ENCODE measurements at regions not wholly inside any gene's neighbourhood (a gene's known extent, or its start where the extent isn't known, plus 50 kb on each side); places are given as distances from the start of the nearest gene placed in this dataset.

- Histone ChIP-seq H3K27me3 (ENCODE audit: control insufficient read depth in 1 of 2, insufficient read depth in 1 of 2, low read length in 2 of 2) (no peaks in the 10 kb centered on the region), H4K8ac (ENCODE audit: low read length) (no peak overlapping the region), H4K91ac (ENCODE audit: low read length) (peak overlapping the region; percentile 34), H3K4me2 (ENCODE audit: low read length, poor library complexity, severe bottlenecking) (no peak overlapping the region), H3K4ac (ENCODE audit: low read depth in 1 of 2, low read length in 2 of 2) (no peak overlapping the region), H3K27ac (ENCODE audit: low read length, poor library complexity, severe bottlenecking) (no peak overlapping the region), H3K4me3 (ENCODE audit: insufficient read depth in 1 of 2, low read depth in 1 of 2, low read length in 2 of 2) (no peak overlapping the region), H3K36me3 (ENCODE audit: control insufficient read depth in 1 of 2, insufficient read depth in 2 of 2, low read depth in 1 of 2, low read length in 2 of 2) (no peaks in the 10 kb centered on the region), H3K79me1 (replicated peaks; ENCODE audit: low read length, poor library complexity, severe bottlenecking) (no peaks in the 10 kb centered on the region), H3K23ac (ENCODE audit: low read length in 2 of 2) (no peak overlapping the region), H3K18ac (ENCODE audit: low read depth in 1 of 2, low read length in 2 of 2) (no peak overlapping the region), H3K9me3 (ENCODE audit: control insufficient read depth, low read length) (peaks cover 32% of the 10 kb centered on the region), H2AFZ (ENCODE audit: low read depth, low read length) (no peak overlapping the region), H3K14ac (ENCODE audit: low read length in 2 of 2) (no peak overlapping the region), H3K4me1 (ENCODE audit: control insufficient read depth, insufficient read depth, low read depth, low read length) (no peaks in the 10 kb centered on the region), H2BK5ac (ENCODE audit: low read depth, low read length, poor library complexity, severe bottlenecking) (no peak overlapping the region), H2BK120ac (ENCODE audit: low read depth, low read length) (no peak overlapping the region), H2AK5ac (ENCODE audit: low read length, severe bottlenecking) (no peak overlapping the region), H3K9ac (ENCODE audit: low read length) (no peak overlapping the region), H2BK12ac (ENCODE audit: low read length in 2 of 2) (no peak overlapping the region), H2BK15ac (ENCODE audit: low read depth, poor library complexity, severe bottlenecking) (no peak overlapping the region)
- DNase-seq = no peak
- 31% methylated on average over 2 of the region's 2 CpGs for WGBS
These were observed 105.4 kb upstream of the SPRED1 start for GRCh38 chr15:38147246-38147645.

GRCh38 chr15:38148471-38148870 is 104.2 kb upstream of the SPRED1 start:
- no peak overlapping the region for H3K4me2 ChIP-seq (ENCODE audit: low read length, poor library complexity, severe bottlenecking)
- H2BK15ac ChIP-seq (ENCODE audit: low read depth, poor library complexity, severe bottlenecking) = no peak overlapping the region
- H2BK120ac ChIP-seq (ENCODE audit: low read depth, low read length) = no peak overlapping the region
- no peak overlapping the region for H3K18ac ChIP-seq (ENCODE audit: low read depth in 1 of 2, low read length in 2 of 2)
- no peak overlapping the region for H2AFZ ChIP-seq (ENCODE audit: low read depth, low read length)
- no peak overlapping the region for H2AK5ac ChIP-seq (ENCODE audit: low read length, severe bottlenecking)
- no peak overlapping the region for H4K91ac ChIP-seq (ENCODE audit: low read length)
- no peak overlapping the region for H3K4me3 ChIP-seq (ENCODE audit: insufficient read depth in 1 of 2, low read depth in 1 of 2, low read length in 2 of 2)
- WGBS = 60% methylated on average over 1 of the region's 2 CpGs
- DNase-seq = peak; percentile 22
- peaks cover 41% of the 10 kb centered on the region for H3K9me3 ChIP-seq (ENCODE audit: control insufficient read depth, low read length)
- H2BK12ac ChIP-seq (ENCODE audit: low read length in 2 of 2) = no peak overlapping the region
- H3K79me1 ChIP-seq (replicated peaks; ENCODE audit: low read length, poor library complexity, severe bottlenecking) = no peaks in the 10 kb centered on the region
- H3K27me3 ChIP-seq (ENCODE audit: control insufficient read depth in 1 of 2, insufficient read depth in 1 of 2, low read length in 2 of 2) = no peaks in the 10 kb centered on the region
- no peaks in the 10 kb centered on the region for H3K4me1 ChIP-seq (ENCODE audit: control insufficient read depth, insufficient read depth, low read depth, low read length)
- H3K14ac ChIP-seq (ENCODE audit: low read length in 2 of 2) = no peak overlapping the region
- no peak overlapping the region for H3K27ac ChIP-seq (ENCODE audit: low read length, poor library complexity, severe bottlenecking)
- H3K4ac ChIP-seq (ENCODE audit: low read depth in 1 of 2, low read length in 2 of 2) = no peak overlapping the region
- H3K23ac ChIP-seq (ENCODE audit: low read length in 2 of 2) = no peak overlapping the region
- no peak overlapping the region for H3K9ac ChIP-seq (ENCODE audit: low read length)
- no peak overlapping the region for H2BK5ac ChIP-seq (ENCODE audit: low read depth, low read length, poor library complexity, severe bottlenecking)
- H4K8ac ChIP-seq (ENCODE audit: low read length) = no peak overlapping the region
- H3K36me3 ChIP-seq (ENCODE audit: control insufficient read depth in 1 of 2, insufficient read depth in 2 of 2, low read depth in 1 of 2, low read length in 2 of 2) = no peaks in the 10 kb centered on the region

- peaks cover 42% of the 10 kb centered on the region for H3K9me3 ChIP-seq (ENCODE audit: control insufficient read depth, low read length)
These were observed 103.3 kb upstream of the SPRED1 start for GRCh38 chr15:38149315-38149714.

GRCh38 chr15:38150148-38150547 is 102.5 kb upstream of the SPRED1 start:
- no peaks in the 10 kb centered on the region for H3K79me1 ChIP-seq (replicated peaks; ENCODE audit: low read length, poor library complexity, severe bottlenecking)
- no peaks in the 10 kb centered on the region for H3K36me3 ChIP-seq (ENCODE audit: control insufficient read depth in 1 of 2, insufficient read depth in 2 of 2, low read depth in 1 of 2, low read length in 2 of 2)
- no peak overlapping the region for H3K18ac ChIP-seq (ENCODE audit: low read depth in 1 of 2, low read length in 2 of 2)
- peak overlapping the region in 1 of 2 experiments; percentile 20 for H3K4me3 ChIP-seq (ENCODE audit: insufficient read depth in 1 of 2, low read depth in 1 of 2, low read length in 2 of 2)
- H4K8ac ChIP-seq (ENCODE audit: low read length) = no peak overlapping the region
- H3K9ac ChIP-seq (ENCODE audit: low read length) = no peak overlapping the region
- H2BK12ac ChIP-seq (ENCODE audit: low read length in 2 of 2) = no peak overlapping the region
- H3K23ac ChIP-seq (ENCODE audit: low read length in 2 of 2) = no peak overlapping the region
- no peak overlapping the region for H2BK15ac ChIP-seq (ENCODE audit: low read depth, poor library complexity, severe bottlenecking)
- no peak for DNase-seq
- no peak overlapping the region for H2BK120ac ChIP-seq (ENCODE audit: low read depth, low read length)
- H3K14ac ChIP-seq (ENCODE audit: low read length in 2 of 2) = no peak overlapping the region
- H4K91ac ChIP-seq (ENCODE audit: low read length) = no peak overlapping the region
- H2AFZ ChIP-seq (ENCODE audit: low read depth, low read length) = no peak overlapping the region
- no peak overlapping the region for H2AK5ac ChIP-seq (ENCODE audit: low read length, severe bottlenecking)
- no peak overlapping the region for H3K27ac ChIP-seq (ENCODE audit: low read length, poor library complexity, severe bottlenecking)
- H3K9me3 ChIP-seq (ENCODE audit: control insufficient read depth, low read length) = peaks cover 42% of the 10 kb centered on the region
- no peak overlapping the region for H3K4ac ChIP-seq (ENCODE audit: low read depth in 1 of 2, low read length in 2 of 2)
- no peaks in the 10 kb centered on the region for H3K4me1 ChIP-seq (ENCODE audit: control insufficient read depth, insufficient read depth, low read depth, low read length)
- H3K4me2 ChIP-seq (ENCODE audit: low read length, poor library complexity, severe bottlenecking) = no peak overlapping the region
- H2BK5ac ChIP-seq (ENCODE audit: low read depth, low read length, poor library complexity, severe bottlenecking) = no peak overlapping the region
- H3K27me3 ChIP-seq (ENCODE audit: control insufficient read depth in 1 of 2, insufficient read depth in 1 of 2, low read length in 2 of 2) = no peaks in the 10 kb centered on the region
- 82% methylated on average over 1 of the region's 1 CpG for WGBS

More at GRCh38 chr15:38149315-38149714, 103.3 kb upstream of the SPRED1 start:
- no peak overlapping the region for H2BK120ac ChIP-seq (ENCODE audit: low read depth, low read length)
- H3K14ac ChIP-seq (ENCODE audit: low read length in 2 of 2) = no peak overlapping the region
- no peak overlapping the region for H2BK15ac ChIP-seq (ENCODE audit: low read depth, poor library complexity, severe bottlenecking)
- no peak overlapping the region for H2AK5ac ChIP-seq (ENCODE audit: low read length, severe bottlenecking)
- H2AFZ ChIP-seq (ENCODE audit: low read depth, low read length) = no peak overlapping the region
- no peaks in the 10 kb centered on the region for H3K79me1 ChIP-seq (replicated peaks; ENCODE audit: low read length, poor library complexity, severe bottlenecking)
- no peak overlapping the region for H3K4me2 ChIP-seq (ENCODE audit: low read length, poor library complexity, severe bottlenecking)
- H4K8ac ChIP-seq (ENCODE audit: low read length) = no peak overlapping the region
- H3K18ac ChIP-seq (ENCODE audit: low read depth in 1 of 2, low read length in 2 of 2) = no peak overlapping the region
- no peak overlapping the region for H3K9ac ChIP-seq (ENCODE audit: low read length)
- no peak overlapping the region for H3K4me3 ChIP-seq (ENCODE audit: insufficient read depth in 1 of 2, low read depth in 1 of 2, low read length in 2 of 2)
- 100% methylated on average over 1 of the region's 4 CpGs for WGBS
- no peak overlapping the region for H3K4ac ChIP-seq (ENCODE audit: low read depth in 1 of 2, low read length in 2 of 2)
- no peak overlapping the region for H2BK5ac ChIP-seq (ENCODE audit: low read depth, low read length, poor library complexity, severe bottlenecking)
- H3K27ac ChIP-seq (ENCODE audit: low read length, poor library complexity, severe bottlenecking) = no peak overlapping the region
- no peaks in the 10 kb centered on the region for H3K4me1 ChIP-seq (ENCODE audit: control insufficient read depth, insufficient read depth, low read depth, low read length)
- no peak overlapping the region for H4K91ac ChIP-seq (ENCODE audit: low read length)
- no peak for DNase-seq
- no peak overlapping the region for H3K23ac ChIP-seq (ENCODE audit: low read length in 2 of 2)
- no peak overlapping the region for H2BK12ac ChIP-seq (ENCODE audit: low read length in 2 of 2)
- H3K27me3 ChIP-seq (ENCODE audit: control insufficient read depth in 1 of 2, insufficient read depth in 1 of 2, low read length in 2 of 2) = no peaks in the 10 kb centered on the region
- no peaks in the 10 kb centered on the region for H3K36me3 ChIP-seq (ENCODE audit: control insufficient read depth in 1 of 2, insufficient read depth in 2 of 2, low read depth in 1 of 2, low read length in 2 of 2)

All from mesenchymal stem cell (in vitro differentiated cells and primary cell).